H1 (cell line): ENCODE measurements at regions not wholly inside any gene's neighbourhood (a gene's known extent, or its start where the extent isn't known, plus 50 kb on each side); places are given as distances from the start of the nearest gene placed in this dataset.

Experiments used
- E2F6 ChIP-seq: IDR thresholded peaks from 2 replicates; pipeline ENCODE4 v1.6.1; 2012; ENCODE audit warnings: inconsistent platforms
- JUN ChIP-seq: IDR thresholded peaks from 2 replicates; pipeline ENCODE4 v1.6.1; 2011; ENCODE audit warnings: low read depth, mild to moderate bottlenecking, improper control_type of control experiment, low read length

GRCh38 chr6:159535656-159536350 is 157.2 kb downstream of the SOD2 start (continued):
- TF ChIP-seq E2F6 (no peak), JUN (no peak)
